NCI-H774 (cell line): ENCODE measurements at regions not wholly inside any gene's neighbourhood (a gene's known extent, or its start where the extent isn't known, plus 50 kb on each side); places are given as distances from the start of the nearest gene placed in this dataset.

Experiments used
- DNase-seq: peaks from one replicate; lab custom pipeline; 2025; lab: John Stamatoyannopoulos, UW

DNA sequence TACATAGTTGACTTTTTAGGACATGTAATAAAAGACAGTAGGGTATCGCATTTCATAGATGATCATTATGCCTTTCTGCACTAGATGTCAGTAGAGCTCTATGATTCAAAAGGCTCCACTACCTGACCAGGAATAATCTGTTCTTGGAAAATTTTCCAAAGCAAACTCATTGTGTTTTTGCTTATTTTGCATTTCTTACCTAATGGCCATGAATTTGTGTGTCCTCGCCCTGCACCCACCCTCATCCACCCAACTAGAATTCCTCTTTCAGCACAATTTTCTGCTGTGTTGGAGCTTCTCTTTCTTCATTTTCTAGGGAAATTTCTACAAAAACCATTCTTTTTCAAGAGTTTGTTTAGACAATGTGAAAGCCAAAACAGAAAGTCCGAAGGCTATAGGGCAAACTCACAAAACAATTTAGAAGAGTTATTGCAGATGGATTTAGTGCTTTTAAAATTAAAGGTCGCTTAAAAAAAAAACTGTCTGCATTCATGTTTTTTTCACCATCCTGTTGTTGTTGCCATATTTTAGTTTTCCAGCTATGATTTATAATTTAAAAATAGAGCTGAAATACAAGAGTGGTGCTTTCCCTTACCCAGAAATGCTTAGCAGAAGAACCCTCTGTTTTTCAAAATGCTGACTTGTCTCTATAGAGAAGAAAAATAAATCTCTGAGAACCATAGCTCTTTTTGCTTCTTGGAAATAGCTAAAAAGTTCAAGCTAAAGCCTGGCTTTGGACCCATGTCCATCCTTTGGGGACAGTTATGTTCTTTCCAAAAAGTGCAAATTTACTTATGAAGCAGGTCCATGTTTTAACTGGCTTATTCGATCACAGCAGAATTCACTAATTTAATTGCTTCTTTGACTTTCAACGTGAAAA, 183.7 kb downstream of the SPATA18 start:
- peak; percentile 48 for DNase-seq

DNA sequence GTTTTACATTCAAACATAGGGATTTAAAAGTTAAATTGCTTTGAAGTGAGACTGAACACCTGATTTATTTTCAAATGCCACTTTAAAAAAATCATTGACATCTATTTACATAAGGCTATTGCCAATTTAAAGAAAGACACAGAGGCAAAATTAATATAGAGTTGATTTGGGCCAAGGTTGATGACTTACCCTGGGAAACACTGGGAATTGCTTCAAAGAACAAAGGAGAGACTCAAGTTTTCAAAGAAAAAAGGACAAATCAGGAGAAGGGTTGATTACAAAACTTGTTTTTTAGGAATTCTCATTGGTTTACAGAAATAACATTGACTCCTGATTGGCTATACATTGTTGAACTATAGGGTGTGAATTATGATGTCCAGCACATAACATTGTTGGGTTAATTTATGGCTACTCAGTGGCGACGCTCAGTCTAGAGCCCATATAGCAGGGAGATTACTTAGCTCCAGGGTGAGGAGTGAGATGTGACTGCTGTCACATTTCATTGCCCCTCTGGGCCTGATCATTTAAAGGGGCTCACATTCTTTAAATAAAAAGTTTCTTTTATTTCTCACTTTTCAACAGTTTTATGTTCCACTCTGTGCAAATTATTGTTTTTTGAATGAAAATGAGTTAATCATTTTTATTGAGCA, 184.6 kb downstream of the SPATA18 start:
- no peak for DNase-seq

DNA sequence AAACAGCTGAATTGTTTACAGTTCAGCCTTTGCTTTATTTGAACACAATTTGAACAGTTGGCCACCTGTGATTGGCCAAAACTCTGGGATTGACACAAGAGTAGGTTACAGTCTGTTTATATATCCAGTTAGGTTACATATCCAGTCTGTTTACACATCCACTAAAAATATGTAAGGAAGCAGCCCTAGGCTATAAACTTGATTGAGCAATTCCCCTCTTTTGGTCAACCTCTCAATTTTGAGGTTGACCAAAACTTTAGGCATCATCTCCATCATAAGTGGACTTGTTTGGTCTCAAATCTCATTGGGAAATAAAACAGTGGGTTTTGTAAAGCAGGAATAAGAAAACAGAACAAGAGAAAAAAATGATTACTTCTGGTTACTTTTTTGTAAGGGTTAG, 190.8 kb downstream of the SPATA18 start:
- DNase-seq = no peak

DNA sequence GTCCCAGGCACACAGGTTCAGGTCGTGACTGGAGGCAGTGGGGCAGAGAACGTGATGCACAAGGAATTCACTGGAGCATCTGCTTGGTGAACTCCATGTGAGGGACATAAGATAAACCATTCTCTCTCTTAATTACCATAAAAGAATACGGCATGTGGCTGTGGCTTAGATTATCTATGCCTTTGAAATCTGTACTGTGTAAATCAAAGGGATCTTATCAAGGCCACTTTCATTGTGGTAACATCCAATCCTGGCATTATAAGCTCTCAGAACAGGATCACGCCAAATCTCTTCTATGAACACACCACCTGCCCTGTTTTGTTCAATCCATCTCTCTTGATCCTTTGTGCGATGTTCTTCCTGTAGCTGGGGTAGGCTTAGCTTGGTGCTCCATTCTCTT, 192.3 kb downstream of the SPATA18 start:
- DNase-seq = no peak

DNA sequence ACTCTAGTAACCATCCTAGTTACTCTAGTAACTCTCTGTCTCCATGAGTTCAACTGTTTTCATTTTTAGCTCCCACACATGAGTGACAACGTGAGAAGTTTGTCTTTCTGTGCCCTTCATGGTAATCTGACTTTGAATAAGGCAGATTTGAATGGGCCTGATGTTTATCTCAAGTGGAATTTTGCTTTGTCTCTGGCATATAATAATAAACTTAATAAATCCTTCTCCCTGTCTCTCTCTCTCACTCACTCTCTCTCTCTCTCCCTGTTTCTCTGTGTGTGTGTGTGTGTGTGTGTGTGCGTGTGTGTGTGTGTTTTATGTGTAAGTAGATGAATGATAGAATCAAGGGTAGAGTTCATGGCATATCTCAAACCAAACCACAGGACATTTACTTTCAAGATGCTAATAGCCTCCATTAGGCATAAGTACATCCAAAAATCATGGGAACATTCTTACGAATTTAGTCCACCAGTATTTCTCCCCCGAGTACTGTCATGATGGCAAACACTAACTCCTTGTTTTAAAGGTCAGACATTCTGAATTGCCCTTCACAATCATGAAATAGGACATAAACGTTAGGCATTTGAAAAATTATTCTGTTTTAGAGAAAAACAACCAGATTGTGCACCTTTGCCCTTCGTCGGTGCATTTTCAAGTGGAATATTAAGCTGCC, 193.1 kb downstream of the SPATA18 start:
- peak; percentile 30 for DNase-seq

DNA sequence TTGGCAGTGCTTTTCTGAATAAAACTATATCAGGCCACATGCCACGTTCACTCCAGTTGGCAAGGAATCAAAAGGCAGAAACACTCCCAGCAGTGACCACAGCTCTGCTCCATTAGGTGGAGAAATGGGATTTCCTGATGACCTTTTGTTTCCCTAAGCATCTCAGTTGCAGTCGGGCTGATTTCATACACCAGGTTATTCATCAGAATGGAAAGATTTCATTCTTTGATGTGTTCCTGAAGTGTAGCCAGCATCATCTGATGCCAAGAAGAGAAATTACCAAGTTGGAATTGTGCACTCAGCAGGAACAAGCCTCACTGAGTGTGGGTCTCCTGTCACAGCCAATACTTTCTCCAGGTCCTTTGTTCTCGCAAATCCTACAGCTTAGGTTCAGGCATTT, 193.7 kb downstream of the SPATA18 start:
- DNase-seq = peak; percentile 34

DNA sequence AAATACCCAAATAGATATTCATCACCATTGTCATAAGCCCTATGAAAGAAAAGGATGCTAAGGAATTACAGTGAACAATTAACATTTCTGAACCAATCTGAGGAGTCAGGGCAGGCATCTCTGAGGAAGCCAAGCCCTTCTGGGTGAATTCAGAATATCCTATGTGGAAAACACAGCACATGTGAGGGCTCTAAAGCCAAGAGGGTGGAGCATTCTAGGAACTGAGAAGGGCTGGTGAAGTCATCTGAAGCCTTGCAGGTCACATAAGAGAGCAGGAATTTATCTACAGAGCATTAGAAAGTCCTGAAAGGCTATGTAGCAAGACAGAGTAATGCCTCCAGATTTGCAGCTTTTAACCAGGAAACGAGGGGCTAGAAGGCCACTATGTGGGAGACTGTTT, 195.7 kb downstream of the SPATA18 start:
- no peak for DNase-seq

DNA sequence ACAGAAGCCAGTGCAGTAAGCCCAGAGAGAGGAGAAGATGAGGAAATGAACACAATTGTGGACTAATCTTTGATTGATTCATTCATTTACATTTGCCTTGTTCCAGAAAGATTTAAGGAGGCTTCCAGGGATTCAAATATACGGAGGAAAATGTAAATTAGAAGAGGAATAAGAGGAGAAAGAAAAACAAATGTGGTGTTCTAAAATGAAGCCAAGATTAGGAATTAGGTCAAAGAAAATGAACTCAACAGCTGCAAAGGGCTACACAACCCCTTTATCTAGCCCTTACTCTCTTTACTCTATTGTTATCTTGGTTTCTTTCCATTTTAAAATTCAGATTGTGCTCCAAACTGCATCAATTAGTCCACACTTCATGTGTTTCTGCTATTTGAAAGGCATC, 196.8 kb downstream of the SPATA18 start:
- no peak for DNase-seq

DNA sequence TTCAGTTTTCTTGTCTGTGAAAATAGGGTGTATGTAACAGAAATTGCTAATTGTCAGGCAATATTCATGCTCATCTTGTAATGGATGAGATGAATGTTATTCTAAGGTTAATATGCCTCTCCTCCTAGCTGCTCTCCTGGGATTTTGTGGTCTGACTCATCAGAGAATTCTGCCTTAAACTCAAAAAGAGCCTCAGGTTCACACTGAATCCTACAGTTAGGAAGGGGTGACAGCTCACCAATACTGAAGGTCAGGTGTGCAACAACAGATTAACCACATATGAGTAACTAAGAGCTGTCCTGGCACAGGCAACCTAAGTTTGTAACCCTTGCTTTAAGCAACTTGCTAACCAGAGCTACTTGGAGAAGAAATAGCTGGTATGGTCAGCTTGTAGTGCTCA, 197.7 kb downstream of the SPATA18 start:
- DNase-seq = no peak

DNA sequence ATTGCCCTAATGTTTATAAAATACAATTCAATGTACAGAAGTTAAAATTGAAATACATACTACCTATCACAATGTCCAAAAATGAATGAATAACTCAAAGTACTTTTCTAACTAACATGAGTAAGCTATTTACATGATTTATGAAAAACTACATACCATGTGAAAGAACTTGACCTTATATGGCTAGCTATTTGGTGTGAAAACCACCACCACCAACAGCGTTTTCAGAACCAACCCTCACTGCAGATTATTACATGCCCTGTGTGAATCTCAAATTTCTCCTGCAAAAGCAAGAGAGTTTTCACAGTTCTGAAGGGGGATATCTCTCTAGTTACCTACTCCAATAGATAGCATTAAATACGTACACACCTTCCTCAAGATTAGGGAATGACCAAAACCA, 198.5 kb downstream of the SPATA18 start:
- no peak for DNase-seq

DNA sequence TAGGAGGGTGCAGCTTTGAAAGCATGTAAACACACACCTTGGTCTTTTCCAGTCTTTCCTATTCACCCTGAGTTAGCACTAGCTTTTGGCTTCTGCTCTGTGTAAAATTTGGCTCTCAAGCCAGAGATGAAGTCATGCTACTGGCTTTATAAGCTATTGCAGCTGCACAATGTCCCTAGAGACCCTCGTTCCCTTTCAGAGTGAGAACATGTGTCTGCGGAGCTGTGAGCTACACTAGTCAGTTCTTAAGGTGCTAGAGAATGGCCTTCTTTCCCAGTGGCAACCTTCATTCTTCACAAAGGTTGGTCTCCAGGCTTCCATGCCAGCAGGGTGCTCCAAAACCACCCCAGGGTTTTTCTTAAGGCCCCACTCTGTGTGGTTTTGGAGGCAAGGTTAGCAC, 199.1 kb downstream of the SPATA18 start:
- DNase-seq = no peak

DNA sequence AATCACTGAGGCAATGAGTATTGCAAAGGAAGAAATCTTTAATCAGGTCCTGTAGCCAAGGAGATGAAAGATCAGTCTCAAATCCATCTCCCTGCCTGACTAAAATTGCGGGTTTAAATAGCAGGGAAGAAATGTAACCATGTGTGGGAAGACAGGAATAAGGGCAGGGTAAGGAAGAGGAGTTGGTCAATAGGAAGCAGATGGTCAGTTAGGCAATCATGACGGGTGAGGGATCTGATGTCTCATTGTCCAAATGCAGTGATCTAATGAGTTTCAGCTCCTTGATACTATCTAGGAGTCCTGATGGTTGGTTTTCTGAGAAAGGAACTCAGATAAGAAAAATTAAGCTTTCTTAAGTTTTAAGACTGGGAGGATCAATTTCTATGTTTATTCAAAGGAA, 200.8 kb downstream of the SPATA18 start:
- no peak for DNase-seq

DNA sequence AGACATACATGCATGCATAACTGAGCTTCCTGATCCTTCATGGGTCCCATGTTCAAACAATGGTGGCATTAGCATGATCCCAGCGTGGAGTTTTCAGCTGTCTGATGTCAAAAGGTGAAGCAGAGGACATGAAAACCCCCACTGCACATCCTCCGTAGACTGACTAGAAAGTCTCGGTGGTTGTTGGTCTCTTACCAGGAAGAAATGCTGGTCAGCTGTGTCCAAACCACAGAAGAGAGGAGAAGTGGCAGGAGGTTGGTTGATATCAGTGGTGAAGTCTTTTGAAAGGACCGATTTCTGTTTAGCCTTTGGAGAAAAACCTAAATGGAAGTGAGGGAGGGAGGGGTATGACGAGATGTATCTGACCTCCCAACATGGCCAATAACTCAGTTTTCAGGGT, 201.9 kb downstream of the SPATA18 start:
- DNase-seq = no peak

DNA sequence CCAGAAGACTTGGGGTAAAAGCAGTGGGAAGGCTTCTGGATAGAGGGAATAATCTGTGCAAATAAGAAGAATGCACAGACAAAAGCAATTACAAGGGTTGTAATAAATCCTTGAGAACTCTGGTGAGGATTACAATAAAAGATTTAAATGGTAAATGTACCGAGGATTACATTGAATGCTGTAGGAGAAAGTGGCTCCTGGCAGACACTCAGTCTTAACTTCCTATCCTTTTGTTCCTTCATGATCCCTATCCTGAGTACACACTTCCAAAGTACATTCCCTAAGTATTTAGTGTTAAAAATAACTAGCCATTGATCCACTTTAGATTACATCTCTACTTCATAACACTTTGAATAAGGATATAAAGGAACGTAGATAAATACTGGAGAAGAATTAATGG, 205.4 kb downstream of the SPATA18 start:
- no peak for DNase-seq

DNA sequence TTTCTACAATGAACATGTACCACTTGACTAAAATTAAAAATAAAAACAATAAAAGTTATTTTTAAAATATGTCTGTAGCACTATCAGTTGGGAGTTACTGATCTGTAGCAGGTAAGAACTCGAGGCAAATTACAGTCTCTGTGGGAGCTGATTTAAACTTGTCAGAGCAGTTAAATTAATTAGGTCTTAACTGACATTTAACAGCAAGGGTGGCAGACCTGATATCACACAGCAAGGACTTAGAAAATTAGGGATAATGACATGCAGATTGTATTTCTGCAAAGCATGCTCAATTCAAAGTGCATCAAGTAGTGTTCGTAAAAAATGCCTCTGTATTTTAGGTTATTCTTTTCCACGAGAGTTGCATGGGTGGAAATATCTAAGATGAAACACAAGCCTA, 208.9 kb downstream of the SPATA18 start:
- DNase-seq = no peak

DNA sequence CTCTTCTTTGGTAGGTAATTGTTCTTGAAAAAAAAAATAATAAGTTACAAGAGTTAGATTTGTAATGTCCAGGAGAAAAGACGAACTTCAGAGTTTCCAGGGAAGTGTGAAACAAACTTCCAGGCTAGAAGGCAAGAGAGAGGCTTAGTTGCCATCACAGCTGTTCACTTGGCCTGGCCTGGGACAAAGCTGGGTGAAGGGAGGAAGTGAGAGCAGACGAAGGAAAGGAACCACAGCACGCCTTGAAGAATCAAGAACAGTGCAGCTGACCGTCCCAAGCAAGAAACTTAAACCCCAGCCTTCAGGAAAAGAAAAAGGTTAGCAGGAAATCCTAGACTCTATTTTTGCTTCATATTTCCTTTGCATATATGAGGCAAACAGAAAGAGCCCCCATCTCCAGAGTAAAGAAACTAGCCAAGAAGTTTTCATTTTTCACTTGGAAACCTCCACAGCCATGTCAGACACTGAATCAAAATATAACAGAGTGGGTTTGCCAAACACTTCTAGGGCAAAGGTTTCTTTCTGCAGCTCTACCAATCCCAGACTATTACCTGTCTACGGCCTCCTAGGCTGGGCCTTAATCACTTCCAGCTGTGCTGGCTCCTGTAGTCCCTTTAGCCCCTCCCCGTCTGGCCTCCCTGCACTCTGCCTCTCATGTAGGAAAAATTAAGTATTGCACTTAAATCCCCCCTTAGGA, 209.6 kb downstream of the SPATA18 start:
- no peak for DNase-seq

DNA sequence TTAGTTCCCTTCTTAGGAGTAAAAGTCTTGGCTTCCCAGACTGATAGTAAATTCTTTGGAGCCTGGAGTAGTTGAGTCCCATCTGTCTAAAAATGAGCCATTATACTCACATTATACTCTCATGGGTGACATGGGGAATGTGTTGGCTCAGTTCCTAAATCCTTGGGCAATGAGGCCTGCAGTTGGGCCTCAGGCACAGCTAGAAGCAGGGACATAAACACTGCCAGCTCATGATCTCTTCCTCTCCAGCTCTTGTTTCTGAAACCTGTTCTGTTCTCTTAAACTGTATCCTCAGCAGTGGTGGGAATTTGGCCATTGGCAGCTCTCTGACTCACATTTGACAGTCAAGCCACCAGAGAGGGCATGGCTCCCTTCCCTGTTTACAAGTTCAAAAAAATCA, 212.5 kb downstream of the SPATA18 start:
- DNase-seq = no peak

DNA sequence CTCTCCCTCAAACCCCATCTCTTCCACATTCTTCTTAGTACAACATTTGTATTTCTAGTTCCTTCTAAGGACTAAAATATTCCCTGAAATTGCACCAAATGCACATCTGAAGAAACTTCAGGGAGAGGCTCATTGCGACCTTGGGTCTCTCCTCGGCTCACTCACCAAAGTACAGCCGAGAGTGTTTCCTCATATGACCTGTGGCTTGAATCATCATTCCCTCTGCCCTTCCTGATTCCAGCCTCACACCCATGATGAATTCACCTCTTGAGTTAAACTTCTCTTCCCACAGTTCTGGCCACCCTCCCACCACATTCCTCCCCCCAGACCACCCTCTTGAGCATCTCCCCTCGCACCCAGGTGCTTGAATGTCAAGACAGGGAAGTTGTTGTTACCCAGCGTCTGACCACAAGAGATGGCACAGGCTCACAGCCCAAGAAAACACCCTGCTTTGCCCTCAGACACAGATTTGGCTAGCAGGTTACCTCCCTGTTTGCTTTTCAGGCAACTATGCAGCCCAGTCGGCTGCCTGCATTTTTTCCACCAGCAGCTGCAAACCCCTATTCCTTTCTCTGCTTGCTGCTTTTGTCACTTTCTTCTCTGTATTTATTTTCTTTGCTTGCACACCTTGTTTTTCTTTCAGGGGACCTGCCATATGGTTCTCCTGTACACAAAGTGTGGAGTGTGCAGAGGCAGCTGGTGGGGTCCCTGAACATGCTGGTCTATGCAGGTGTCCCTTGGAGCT, 214.8 kb downstream of the SPATA18 start:
- DNase-seq = peak; percentile 56

DNA sequence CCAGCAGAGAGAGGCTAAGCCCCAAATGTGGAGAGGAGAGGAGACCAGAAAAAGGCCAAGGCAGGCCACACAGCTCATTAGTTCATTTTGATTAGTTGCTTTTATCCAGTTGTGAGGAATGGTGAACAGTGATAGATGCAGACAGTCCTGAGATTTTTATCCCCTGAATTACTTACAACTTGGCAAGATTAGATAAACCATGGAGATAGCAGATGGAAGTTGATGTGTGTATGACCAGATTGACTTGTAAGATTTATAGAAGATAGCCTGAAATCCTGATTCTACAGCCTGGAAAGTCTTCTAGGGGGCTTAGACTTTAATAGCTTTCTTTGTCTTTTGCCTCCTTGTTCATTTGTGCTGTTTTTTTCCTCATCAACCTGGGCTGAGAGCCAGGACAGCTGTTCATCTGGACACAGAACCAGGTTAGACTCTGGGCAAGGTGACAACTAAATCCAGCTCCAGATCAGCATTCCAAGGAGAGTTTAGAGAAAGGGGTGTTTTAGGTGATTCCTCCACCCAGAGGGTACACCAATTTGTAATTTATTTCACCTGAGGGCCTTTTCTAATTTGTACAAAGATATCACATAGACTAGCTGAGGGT, 215.5 kb downstream of the SPATA18 start:
- peak; percentile 26 for DNase-seq

DNA sequence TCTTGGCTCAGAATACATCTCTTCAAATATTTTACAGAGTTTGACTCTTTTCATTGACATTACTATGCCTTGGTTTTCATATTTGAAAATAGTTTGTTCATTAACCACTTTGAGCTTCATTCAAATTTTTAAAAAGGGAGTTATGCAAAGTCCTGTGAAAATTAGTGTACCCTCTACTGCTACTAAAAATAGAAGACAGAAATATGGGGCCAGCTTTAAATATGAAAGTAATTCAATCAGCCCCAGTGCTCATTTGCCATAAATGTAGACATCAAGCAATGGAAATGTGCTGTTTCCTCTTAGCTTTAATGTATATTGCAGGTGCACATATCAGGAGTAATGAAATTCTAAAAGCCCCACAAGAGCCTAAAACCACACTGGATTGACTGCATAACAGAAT, 218.7 kb downstream of the SPATA18 start:
- DNase-seq = no peak

DNA sequence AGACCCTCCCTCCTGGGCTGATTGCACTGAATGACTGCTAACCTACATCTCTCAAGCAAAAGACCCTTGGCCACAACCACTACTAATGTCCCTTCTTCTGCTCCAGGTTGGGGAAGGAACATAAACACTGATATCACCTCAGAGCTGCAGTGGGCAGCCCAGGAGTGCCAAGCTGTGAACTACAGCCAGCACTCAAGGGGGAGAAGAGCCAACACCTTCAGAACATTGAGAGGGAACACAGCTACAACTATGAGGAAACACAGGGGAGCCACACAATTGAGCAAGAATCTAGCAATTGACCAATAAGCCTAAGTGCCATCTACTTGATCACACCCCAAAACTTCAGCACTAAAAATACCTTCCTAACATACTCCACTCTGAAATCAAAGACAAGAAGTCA, 222.8 kb downstream of the SPATA18 start:
- DNase-seq = no peak
